Tibial artery (tissue), 4 donors: ENCODE measurements at regions not wholly inside any gene's neighbourhood (a gene's known extent, or its start where the extent isn't known, plus 50 kb on each side); places are given as distances from the start of the nearest gene placed in this dataset.

Experiments used
- DNase-seq, 2 donors: peaks; one replicate each; pipeline ENCODE4 v3.0.0-alpha.2; 2019
- H3K27ac ChIP-seq, 2 donors: fragments of 200-600 bp; sonication (generic) in 1 of 2; 1 replicate in 1 of 2; 2 replicates in 1 of 2; pipeline ENCODE4 v1.5.1; 2018 to 2019; ENCODE audit warnings: mild to moderate bottlenecking in 1 of 2
- H3K27me3 ChIP-seq, 2 donors: fragments of 200-600 bp; sonication (generic) in 1 of 2; one replicate each; pipeline versions ENCODE4 v1.5.1 to v1.6.0; 2016 to 2019
- H3K36me3 ChIP-seq, 3 donors: fragments of 200-600 bp; sonication (generic) in 2 of 3; one replicate each; pipeline ENCODE4 v1.5.1; 2016 to 2019; ENCODE audit warnings: mild to moderate bottlenecking in 2 of 3
- H3K4me1 ChIP-seq, 4 donors: fragments of 200-600 bp; sonication (generic) in 2 of 4; 1 replicate in 3 of 4; 2 replicates in 1 of 4; pipeline ENCODE4 v1.5.1; 2016 to 2019
- H3K4me3 ChIP-seq, 2 donors: fragments of 200-600 bp; sonication (generic) in 1 of 2; 1 replicate in 1 of 2; 2 replicates in 1 of 2; pipeline ENCODE4 v1.5.1; 2018 to 2019; ENCODE audit warnings: mild to moderate bottlenecking in 2 of 2
- H3K9me3 ChIP-seq, 3 donors: fragments of 200-600 bp; sonication (generic) in 1 of 3; one replicate each; pipeline ENCODE4 v1.5.1; 2016 to 2019
- intact Hi-C: fragments of 100-400 bp; cut with DNase I; formaldehyde crosslinking; loops from one replicate; pipeline ENCODE4 v1.15.0; 2023; ENCODE audit warnings: low total_unique reads
- TF ChIP-seq, protein P1 (sequence below), 2 experiments: fragments of 200-600 bp in 1 of 2; fragments of 450-650 bp in 1 of 2; IDR thresholded peaks; one replicate each; pipeline ENCODE4 v1.5.1; 2017 to 2019; ENCODE audit warnings: antibody characterized with exemption in 2 of 2, mild to moderate bottlenecking in 1 of 2, moderate library complexity in 1 of 2

DNA sequence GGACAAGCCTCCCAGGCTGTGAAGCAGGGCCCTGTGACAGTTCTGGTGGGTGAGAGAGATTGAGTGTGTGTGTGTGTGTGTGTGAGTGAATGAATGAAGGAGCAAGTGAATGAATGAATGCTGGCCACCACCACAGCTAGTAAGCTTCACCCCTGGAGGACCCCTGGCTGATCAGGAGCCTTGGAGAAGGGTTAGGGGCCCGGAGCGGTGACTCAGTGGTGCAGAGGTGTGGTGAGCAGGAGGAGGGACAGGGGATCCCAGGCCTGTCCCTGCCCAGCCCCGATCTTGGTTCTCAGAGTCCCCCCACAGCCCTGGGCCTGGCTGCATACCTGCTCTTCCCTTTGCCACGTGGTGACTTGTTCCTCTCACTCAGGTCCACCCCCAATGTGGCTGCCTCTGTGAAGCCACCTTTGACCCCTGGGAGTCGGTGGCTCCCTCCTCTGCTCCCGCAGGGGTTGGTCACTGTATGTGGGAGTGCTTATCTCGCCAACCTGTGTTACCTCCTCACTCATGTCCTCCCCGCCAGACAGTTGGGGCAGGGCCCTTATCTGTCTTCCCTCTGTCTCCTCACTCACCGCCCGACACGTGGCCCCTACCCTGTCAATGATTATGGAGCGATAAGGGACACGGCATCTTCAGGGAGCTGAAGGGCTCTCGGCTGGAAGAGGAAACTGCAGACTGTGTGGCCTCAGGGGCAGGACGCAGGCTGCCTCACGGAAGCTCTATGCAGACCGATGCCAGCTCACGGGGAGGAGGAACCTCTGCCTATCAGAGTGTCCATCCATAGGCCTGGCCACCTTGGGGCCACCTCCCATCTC lies 99.9 kb upstream of the PITX1 start:
- Histone ChIP-seq H3K9me3 (no peaks in the 10 kb centered on the region), H3K27me3 (no peaks in the 10 kb centered on the region), H3K4me1 (no peaks in the 10 kb centered on the region), H3K27ac (no peak overlapping the region), H3K4me3 (no peak overlapping the region), H3K36me3 (no peaks in the 10 kb centered on the region)
- TF ChIP-seq, protein P1, sequence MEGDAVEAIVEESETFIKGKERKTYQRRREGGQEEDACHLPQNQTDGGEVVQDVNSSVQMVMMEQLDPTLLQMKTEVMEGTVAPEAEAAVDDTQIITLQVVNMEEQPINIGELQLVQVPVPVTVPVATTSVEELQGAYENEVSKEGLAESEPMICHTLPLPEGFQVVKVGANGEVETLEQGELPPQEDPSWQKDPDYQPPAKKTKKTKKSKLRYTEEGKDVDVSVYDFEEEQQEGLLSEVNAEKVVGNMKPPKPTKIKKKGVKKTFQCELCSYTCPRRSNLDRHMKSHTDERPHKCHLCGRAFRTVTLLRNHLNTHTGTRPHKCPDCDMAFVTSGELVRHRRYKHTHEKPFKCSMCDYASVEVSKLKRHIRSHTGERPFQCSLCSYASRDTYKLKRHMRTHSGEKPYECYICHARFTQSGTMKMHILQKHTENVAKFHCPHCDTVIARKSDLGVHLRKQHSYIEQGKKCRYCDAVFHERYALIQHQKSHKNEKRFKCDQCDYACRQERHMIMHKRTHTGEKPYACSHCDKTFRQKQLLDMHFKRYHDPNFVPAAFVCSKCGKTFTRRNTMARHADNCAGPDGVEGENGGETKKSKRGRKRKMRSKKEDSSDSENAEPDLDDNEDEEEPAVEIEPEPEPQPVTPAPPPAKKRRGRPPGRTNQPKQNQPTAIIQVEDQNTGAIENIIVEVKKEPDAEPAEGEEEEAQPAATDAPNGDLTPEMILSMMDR (IDR thresholded peaks at IDR 0.05), result no peak
- DNase-seq, result no peak
- intact Hi-C loops, result no loop called here

DNA sequence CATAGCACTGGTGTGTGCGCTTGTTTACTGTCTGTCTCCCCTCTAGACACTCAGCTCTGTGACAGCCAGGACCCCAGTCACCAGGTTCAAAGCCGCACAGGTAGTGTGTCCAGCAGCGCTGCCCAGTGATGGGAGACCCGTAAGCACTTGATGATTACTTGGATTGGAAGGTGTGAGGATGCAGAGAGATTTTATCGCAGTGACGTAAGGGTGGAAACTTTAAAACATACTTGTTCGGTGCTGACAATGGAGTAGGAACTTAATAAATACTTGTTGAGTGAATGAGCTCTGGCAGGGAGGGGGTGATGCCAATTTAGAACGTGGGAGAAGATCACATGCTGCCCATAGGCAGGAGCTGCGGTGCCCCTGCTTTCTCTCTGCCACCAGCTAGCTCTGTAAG lies 99.2 kb upstream of the PITX1 start:
- Histone ChIP-seq H3K27me3 (no peaks in the 10 kb centered on the region), H3K27ac (no peak overlapping the region), H3K4me3 (no peak overlapping the region), H3K36me3 (no peaks in the 10 kb centered on the region), H3K9me3 (no peaks in the 10 kb centered on the region), H3K4me1 (no peaks in the 10 kb centered on the region)
- intact Hi-C loops, result no loop called here
- TF ChIP-seq, protein P1 (IDR thresholded peaks at IDR 0.05), result no peak
- DNase-seq, result no peak

DNA sequence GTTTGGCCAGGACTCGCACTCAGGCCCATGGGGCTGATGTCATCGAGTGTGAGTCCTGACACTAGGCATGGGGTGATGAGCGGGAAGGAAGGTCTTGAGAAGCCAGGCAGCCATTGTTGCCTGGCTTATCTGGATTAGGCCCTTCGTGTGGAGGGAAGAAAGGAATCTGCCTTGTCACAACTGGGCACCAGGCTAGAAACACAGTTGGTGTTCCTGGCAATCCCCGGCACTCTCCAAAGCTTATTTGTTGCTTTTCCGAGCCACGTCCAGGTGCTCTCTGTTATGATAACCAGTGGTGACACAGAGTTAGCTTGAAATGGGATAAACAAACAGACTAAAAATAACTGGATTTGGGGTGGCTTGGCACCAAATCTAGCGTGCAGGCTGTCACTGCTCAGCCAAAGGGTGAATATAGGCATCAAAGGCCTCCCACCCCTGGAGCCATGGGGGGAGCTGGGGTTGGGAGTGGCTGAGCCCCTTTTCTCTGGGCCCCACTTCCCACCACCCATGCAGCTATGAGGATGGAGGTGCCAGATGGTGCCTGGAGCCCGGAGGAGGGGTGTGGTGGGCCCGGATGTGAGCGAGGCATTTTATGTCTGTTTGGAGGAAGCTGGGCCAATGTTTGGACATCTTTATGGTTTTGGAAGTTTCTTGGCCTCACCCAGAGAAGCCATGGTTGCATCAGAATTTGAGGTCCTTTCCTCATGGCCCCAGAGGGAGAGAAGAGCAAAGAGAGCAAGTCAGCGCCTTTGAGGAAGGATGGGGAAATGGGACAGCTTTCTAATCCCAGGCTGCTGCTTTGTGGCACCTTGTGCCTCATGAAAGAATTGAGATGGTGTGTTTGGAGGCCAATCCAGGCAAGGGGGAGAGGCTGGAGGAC lies 98.0 kb upstream of the PITX1 start:
- no peak for DNase-seq
- intact Hi-C loops, result no loop called here
- no peaks in the 10 kb centered on the region for H3K4me1 ChIP-seq
- no peak overlapping the region for H3K4me3 ChIP-seq
- no peak overlapping the region for H3K27ac ChIP-seq
- TF ChIP-seq, protein P1 (IDR thresholded peaks at IDR 0.05), result no peak
- H3K9me3 ChIP-seq, result no peaks in the 10 kb centered on the region
- no peaks in the 10 kb centered on the region for H3K36me3 ChIP-seq
- H3K27me3 ChIP-seq, result no peaks in the 10 kb centered on the region

DNA sequence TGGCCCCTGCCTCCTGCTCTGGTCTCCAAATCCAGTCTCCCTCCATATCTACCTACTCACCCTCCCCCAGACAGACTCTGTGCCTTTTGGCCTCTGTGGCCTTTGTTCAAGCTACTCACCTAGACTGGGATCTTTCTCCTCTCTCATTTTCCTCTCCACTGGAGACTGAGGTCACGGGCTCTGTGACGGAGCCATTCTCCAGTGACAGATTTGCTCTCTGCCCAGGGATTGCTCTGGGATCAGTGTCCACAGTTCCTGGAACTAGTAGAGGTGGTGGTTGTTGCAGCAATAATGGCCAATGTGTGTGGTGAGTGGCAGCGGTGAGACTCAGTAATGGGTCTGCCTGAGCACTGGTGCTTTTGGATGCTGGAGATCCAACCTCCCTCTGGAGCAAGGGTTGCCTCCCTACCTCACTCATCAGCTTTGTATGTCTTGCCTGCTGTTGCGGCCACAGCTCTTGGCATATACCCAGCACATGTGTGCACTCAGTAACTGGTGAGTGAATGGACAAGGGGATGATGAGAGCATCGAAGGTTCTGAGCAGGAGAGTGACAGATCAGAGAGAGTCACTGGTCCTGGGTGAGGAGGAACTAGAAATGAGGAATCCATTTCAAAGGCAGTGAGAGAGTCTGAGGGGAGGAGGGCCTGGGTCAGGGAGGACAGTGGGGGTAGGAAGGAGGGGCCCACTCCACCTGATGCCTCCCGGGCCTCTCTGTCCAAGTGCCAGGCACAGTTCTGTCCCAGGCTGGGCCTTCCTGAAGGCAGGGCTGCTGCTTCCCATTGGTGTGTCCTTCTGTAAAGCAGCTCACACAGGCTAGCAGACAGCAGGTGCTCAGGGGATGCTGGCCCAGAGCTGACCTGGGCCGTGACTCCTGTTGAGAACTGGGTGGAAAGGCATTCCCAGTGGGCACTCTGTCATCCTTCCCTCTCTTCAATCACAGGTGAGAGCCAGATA lies 96.5 kb upstream of the PITX1 start:
- no peak overlapping the region for H3K27ac ChIP-seq
- DNase-seq, result no peak
- H3K27me3 ChIP-seq, result no peaks in the 10 kb centered on the region
- no peaks in the 10 kb centered on the region for H3K4me1 ChIP-seq
- intact Hi-C loops, result no loop called here
- no peaks in the 10 kb centered on the region for H3K9me3 ChIP-seq
- no peaks in the 10 kb centered on the region for H3K36me3 ChIP-seq
- H3K4me3 ChIP-seq, result no peak overlapping the region
- TF ChIP-seq, protein P1 (IDR thresholded peaks at IDR 0.05), result no peak

DNA sequence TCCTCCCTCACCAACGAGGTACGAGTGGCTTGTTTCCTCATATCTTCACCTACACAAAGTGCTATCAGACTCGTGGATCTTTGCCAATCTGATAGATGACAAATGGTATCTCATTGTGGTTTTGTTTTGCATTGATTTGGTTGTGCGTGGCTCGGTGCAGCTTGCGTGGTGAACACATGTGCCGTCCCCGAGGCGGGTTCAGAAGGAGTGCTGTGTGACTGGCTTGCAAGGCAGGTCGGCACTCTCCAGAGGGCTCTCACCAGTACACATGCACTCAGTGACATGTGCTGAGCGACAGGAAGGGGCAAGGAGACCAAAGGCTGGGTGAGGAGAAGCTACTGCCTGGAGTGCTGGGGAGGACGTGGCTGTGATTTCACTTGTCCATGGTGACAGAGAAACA lies 95.3 kb upstream of the PITX1 start:
- Histone ChIP-seq H3K36me3 (no peaks in the 10 kb centered on the region), H3K9me3 (no peaks in the 10 kb centered on the region), H3K27ac (no peak overlapping the region), H3K4me3 (no peak overlapping the region), H3K27me3 (no peaks in the 10 kb centered on the region), H3K4me1 (no peaks in the 10 kb centered on the region)
- intact Hi-C loops, result no loop called here
- TF ChIP-seq, protein P1 (IDR thresholded peaks at IDR 0.05), result no peak
- DNase-seq, result no peak
